Ammon's horn (tissue), 1 donor: ENCODE measurements at regions not wholly inside any gene's neighbourhood (a gene's known extent, or its start where the extent isn't known, plus 50 kb on each side); places are given as distances from the start of the nearest gene placed in this dataset.
"Not testable (repeated sequence)": the region's sequence is repeated elsewhere in the genome, so short reads cannot be mapped to it uniquely, and the experiment has no call there.

ENCODE experiments used
- DNase-seq: peaks from one replicate; pipeline ENCODE4 v3.0.0-alpha.2; 2016; ENCODE audit warnings: low spot score

DNA sequence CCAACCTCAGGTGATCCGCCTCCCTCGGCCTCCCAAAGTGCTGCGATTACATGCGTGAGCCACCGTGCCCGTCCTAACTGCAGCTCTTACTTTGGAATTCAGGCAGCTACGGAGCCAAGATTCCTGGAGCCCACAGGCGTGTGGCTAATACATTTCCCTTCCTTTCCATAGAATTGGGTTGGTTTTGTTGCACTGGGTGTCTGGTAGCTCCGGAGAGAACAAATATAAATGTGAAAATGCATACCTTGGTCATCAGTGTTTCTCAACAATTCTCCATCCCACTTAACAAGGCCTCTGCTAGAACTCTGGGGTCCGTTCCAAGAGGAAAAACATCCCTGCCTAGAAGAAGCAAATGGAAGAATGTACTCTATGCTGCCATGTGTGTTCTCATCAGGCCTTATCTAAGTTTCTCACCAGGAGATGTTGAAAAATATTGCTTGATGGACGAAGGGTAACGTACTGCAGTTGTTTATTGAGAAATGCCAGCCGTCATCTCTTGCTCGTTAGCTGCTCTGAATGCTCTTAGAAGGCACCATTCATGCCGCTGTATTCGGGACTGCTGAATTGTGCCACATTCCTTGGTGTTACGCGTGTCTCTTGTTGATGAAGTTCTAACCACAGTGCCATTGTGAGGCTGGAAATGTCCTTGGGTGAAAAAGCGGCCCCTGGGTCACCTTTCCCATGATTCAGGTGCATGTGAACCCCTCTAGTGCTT is 50.5 kb upstream of the CD99 start:
- DNase-seq = no peak

DNA sequence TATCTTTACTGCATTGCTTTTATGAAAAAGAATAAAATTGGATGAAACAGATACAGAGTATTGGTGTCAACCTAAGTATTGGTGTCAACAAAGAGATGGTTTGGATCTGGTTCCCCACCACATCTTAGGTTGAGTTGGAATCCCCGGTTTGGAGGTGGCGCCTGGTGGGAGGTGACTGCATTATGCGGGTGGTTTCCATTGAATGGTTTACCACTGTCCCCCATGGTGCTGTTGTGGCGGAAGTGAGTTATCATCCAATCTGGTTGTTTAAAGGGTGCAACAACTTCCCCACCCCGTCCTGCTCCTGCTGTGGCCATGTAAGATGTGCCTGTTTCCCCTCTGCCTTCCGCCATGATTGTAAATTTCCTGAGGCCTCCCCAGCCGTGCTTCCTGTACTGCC is 52.8 kb upstream of the CD99 start:
- DNase-seq = no peak

DNA sequence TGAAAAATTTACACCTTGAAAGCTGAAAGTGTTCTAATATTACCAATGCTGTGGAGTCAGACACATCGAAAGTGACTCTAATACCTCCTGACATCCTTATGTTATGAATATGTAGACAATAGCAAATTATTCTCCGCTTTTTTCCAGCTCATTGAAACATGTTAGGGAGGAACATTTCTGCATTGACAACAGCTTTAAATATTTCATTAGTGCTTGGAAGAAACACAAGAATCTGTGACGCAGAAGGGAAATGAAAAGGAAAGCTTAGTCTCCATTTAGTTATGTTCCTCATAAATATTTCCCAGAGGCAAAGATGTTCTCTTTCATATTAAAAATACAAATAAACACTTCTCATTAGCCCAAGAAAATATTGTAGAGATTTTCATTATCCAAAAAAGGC is 55.8 kb upstream of the CD99 start:
- no peak for DNase-seq

GRCh38 chrX:2632533-2633504 is 58.3 kb upstream of the CD99 start:
- DNase-seq = no peak

- DNase-seq = no peak
Observed at GRCh38 chrX:2631743-2632532, 59.2 kb upstream of the CD99 start.

DNA sequence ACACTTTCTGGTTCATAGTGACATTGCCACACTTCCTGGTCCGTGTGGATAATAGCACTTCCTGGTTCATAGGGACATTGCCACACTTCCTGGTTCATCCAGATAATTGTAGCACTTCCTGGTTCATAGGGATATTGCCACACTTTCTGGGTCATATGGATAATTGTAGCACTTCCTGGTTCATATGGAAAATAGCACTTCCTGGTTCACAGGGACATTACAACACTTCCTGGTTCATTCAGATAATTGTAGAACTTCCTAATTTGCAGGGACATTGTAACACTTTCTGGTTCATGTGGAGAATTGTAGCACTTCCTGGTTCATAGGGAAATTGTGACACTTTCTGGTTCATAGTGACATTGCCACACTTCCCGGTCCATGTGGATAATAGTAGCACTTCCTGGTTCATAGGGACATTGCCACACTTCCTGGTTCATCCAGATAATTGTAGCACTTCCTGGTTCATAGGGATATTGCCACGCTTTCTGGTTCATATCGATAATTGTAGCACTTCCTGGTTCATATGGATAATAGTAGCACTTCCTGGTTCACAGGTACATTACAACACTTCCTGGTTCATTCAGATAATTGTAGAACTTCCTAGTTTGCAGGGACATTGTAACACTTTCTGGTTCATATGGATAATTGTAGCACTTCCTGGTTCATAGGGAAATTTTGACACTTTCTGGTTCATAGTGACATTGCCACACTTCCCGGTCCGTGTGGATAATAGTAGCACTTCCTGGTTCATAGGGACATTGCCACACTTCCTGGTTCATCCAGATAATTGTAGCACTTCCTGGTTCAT is 60.0 kb upstream of the CD99 start:
- not testable (repeated sequence) for DNase-seq

GRCh38 chrX:2630008-2630934 is 60.8 kb upstream of the CD99 start:
- DNase-seq = peak; percentile 63

DNA sequence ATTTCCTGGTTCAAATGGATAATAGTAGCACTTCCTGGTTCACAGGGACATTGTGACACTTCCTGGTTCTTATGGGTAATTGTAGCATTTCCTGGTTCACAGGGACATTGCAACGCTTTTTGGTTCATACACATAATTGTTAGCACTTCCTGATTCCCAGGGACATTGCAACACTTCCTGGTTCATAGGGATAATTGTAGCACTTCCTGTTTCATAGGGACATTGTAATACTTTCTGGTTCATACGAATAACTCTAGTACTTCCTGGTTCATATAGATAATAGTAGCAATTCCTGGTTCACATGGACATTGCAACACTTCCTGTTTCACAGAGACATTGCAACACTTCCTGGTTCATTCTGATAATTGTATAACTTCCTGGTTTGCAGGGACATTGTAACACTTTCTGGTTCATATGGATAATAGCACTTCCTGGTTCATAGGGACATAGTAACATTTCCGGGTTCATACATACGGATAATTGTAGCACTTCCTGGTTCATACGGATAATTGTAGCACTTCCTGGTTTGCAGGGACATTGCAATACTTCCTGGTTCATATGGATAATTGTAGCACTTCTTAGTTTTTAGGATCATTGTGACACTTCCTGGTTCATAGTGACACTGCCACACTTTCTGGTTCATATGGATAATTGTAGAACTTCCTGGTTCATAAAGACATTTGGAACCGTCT is 61.6 kb upstream of the CD99 start:
- DNase-seq = no peak

DNA sequence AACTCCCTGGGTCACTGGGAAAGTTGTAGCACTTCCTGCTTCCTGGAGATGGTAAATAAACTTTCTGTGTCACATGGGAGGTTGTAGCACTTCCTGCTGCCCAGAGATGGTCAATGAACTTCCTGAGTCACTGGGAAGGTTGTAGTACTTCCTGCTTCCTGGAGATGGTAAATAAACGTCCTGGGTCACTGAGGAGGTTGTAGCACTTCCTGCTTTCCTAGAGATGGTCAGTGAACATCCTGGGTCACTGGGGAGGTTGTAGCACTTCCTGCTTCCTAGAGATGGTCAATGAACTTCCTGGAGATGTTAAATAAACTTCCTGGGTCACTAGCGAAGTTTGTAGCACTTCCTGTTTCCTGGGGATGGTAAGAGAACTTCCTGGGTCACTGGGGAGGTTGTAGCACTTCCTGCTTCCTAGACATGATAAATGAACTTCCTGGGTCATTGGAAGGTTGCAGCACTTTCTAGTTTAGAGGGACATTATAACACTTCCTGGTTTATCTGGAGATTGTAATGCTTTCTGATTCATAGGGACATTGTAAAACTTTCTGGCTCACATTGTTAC is 62.3 kb upstream of the CD99 start:
- DNase-seq = no peak

DNA sequence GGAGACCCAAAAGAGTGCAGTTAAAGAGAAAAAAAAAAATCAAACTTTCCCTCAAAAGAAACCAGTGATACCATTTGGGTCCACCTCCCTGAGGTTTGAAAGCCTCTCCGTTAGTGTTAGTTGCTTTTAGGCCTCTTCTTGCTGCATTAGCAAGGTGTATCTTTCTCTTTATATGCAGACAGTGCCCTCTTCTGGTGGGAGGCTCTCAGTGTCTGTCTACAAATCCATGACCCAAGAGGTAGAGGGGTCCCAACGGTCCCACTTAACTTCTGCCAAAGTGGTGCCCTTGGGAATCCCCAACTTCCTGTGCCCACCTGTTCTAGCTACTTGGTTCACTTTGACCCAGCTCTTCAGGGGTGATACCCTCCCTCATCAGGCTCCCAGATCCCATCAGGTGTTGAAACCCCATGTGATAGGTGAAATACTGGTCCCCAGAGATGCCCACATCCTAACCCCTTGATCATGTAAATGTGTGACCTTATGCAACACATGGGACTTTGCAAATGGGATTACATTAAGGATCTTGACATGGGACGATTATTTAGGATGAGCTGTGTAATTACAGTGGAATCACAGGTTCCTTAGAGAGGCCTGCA is 63.7 kb upstream of the CD99 start:
- no peak for DNase-seq

DNA sequence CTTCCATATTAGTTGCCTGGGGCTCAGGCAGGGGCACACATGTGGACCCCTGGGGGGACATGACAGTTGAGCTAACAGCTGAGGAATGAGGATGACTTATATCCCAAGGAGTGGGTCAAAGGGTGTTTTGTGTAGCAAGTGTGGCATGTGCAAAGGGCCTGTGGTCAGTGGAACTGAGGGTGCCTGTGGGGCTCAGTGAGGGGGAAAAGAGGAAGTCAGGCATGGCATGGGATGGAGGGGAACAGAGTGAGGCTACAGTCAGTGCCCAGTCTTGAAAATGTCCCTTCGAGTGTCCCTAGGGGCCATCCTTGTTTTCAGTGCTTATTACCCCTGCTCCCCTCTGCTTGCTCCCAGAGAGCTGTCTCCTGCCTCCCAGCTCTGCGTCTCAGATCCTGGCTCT is 64.3 kb upstream of the CD99 start:
- no peak for DNase-seq

GRCh38 chrX:2620576-2620975 is 70.5 kb upstream of the CD99 start:
- no peak for DNase-seq

- DNase-seq = no peak
Observed at GRCh38 chrX:2618516-2618915, 72.6 kb upstream of the CD99 start.

DNA sequence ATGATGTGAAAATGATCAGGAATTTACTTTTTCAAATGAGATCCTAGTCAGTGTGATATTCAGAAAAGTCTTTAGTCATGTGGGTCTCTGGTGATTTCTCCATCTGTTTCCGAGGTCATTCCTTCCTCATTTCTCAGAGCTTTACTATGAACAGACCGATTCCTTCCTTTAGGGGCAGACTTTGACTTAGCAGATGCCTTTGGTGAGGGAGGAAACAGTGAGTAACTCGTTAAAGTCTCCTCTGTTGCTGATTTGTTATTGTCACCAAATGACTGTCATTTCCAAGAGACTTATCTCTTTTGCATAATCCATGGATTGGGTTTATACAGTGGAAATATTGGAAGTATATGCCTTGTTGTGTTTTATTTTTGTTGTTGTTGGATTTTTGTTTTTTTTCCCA is 76.2 kb upstream of the CD99 start:
- peak; percentile 60 for DNase-seq

GRCh38 chrX:2610246-2611170 is 80.6 kb upstream of the CD99 start:
- DNase-seq = no peak

- DNase-seq = no peak
Observed at GRCh38 chrX:2609431-2610238, 81.5 kb upstream of the CD99 start.
